IPS-NIHi7 (cell line): ENCODE measurements at regions not wholly inside any gene's neighbourhood (a gene's known extent, or its start where the extent isn't known, plus 50 kb on each side); places are given as distances from the start of the nearest gene placed in this dataset.
"Not testable (repeated sequence)": the region's sequence is repeated elsewhere in the genome, so short reads cannot be mapped to it uniquely, and the experiment has no call there.

ENCODE experiments used
- DNase-seq: peaks from one replicate; pipeline ENCODE4 v3.0.0; 2012; ENCODE audit warnings: mixed read lengths; ENCODE audit errors: extremely low spot score

GRCh38 chr10:81733542-81733941, 141.5 kb upstream of the NRG3 start:
- no peak for DNase-seq

GRCh38 chr10:81735167-81735566, 139.8 kb upstream of the NRG3 start:
- DNase-seq, result not testable (repeated sequence)

- DNase-seq, result no peak
Measured at GRCh38 chr10:81759111-81759510, 115.9 kb upstream of the NRG3 start.

GRCh38 chr10:81784111-81784597, 90.8 kb upstream of the NRG3 start:
- no peak for DNase-seq

- no peak for DNase-seq
Measured at GRCh38 chr10:81792729-81793128, 82.3 kb upstream of the NRG3 start.

GRCh38 chr10:81806842-81807241, 68.2 kb upstream of the NRG3 start:
- no peak for DNase-seq

GRCh38 chr10:81814842-81815241, 60.2 kb upstream of the NRG3 start:
- DNase-seq, result no peak

GRCh38 chr10:81817596-81818170, 57.3 kb upstream of the NRG3 start:
- DNase-seq, result no peak

GRCh38 chr10:81820418-81820817, 54.6 kb upstream of the NRG3 start:
- peak; percentile 75 for DNase-seq
